ENCODE measurements at regions not wholly inside any gene's neighbourhood (a gene's known extent, or its start where the extent isn't known, plus 50 kb on each side); places are given as distances from the start of the nearest gene placed in this dataset.

GRCh38 chr1:48084826-48085225 is 87.6 kb upstream of the TRABD2B start:
- no peak for TF ChIP-seq CTCF (IDR thresholded peaks at IDR 0.05; ENCODE audit: borderline replicate concordance)
- Histone ChIP-seq H3K4me1 (no peaks in the 10 kb centered on the region), H3K36me3 (no peaks in the 10 kb centered on the region), H3K27me3 (ENCODE audit: low read depth) (peaks cover 59% of the 10 kb centered on the region), H3K4me3 (no peak overlapping the region), H3K9me3 (replicated peaks) (no peaks in the 10 kb centered on the region), H3K27ac (replicated peaks) (no peak overlapping the region)
- DNase-seq: no peak
- intact Hi-C loops (cut with micrococcal nuclease): no loop called here

- Histone ChIP-seq H3K36me3 (no peaks in the 10 kb centered on the region), H3K4me1 (no peaks in the 10 kb centered on the region), H3K9me3 (replicated peaks) (no peaks in the 10 kb centered on the region), H3K27me3 (ENCODE audit: low read depth) (peaks cover 49% of the 10 kb centered on the region), H3K4me3 (no peak overlapping the region), H3K27ac (replicated peaks) (no peak overlapping the region)
- no peak for DNase-seq
- no peak for TF ChIP-seq CTCF (IDR thresholded peaks at IDR 0.05; ENCODE audit: borderline replicate concordance)
- intact Hi-C loops (cut with micrococcal nuclease): no loop called here
Measured at GRCh38 chr1:48082271-48082962, 85.2 kb upstream of the TRABD2B start.

- no peaks in the 10 kb centered on the region for H3K36me3 ChIP-seq
- intact Hi-C loops (cut with micrococcal nuclease): no loop called here
- H3K27ac ChIP-seq (replicated peaks): no peak overlapping the region
- DNase-seq: no peak
- TF ChIP-seq CTCF (IDR thresholded peaks at IDR 0.05; ENCODE audit: borderline replicate concordance): no peak
- peaks cover 52% of the 10 kb centered on the region for H3K27me3 ChIP-seq (ENCODE audit: low read depth)
- H3K4me1 ChIP-seq: no peaks in the 10 kb centered on the region
- no peak overlapping the region for H3K4me3 ChIP-seq
- no peaks in the 10 kb centered on the region for H3K9me3 ChIP-seq (replicated peaks)
Measured at GRCh38 chr1:48080331-48081255, 83.4 kb upstream of the TRABD2B start.

- intact Hi-C loops (cut with micrococcal nuclease): no loop called here
- H3K4me1 ChIP-seq: no peaks in the 10 kb centered on the region
Measured at GRCh38 chr1:48079096-48079495, 81.9 kb upstream of the TRABD2B start.

GRCh38 chr1:48077795-48078222 is 80.6 kb upstream of the TRABD2B start:
- H3K4me3 ChIP-seq: no peak overlapping the region
- no peak overlapping the region for H3K27ac ChIP-seq (replicated peaks)
- H3K9me3 ChIP-seq (replicated peaks): no peaks in the 10 kb centered on the region
- H3K27me3 ChIP-seq (ENCODE audit: low read depth): peaks cover 45% of the 10 kb centered on the region
- intact Hi-C loops (cut with micrococcal nuclease): no loop called here
- H3K4me1 ChIP-seq: no peaks in the 10 kb centered on the region
- H3K36me3 ChIP-seq: no peaks in the 10 kb centered on the region
- TF ChIP-seq CTCF (IDR thresholded peaks at IDR 0.05; ENCODE audit: borderline replicate concordance): no peak
- no peak for DNase-seq

More at GRCh38 chr1:48079096-48079495, 81.9 kb upstream of the TRABD2B start:
- H3K9me3 ChIP-seq (replicated peaks): no peaks in the 10 kb centered on the region
- no peak overlapping the region for H3K4me3 ChIP-seq
- H3K36me3 ChIP-seq: no peaks in the 10 kb centered on the region
- peaks cover 52% of the 10 kb centered on the region for H3K27me3 ChIP-seq (ENCODE audit: low read depth)
- no peak for DNase-seq
- TF ChIP-seq CTCF (IDR thresholded peaks at IDR 0.05; ENCODE audit: borderline replicate concordance): no peak
- no peak overlapping the region for H3K27ac ChIP-seq (replicated peaks)
